HG03108 (cell line): ENCODE measurements at regions not wholly inside any gene's neighbourhood (a gene's known extent, or its start where the extent isn't known, plus 50 kb on each side); places are given as distances from the start of the nearest gene placed in this dataset.
"Not testable (repeated sequence)": the region's sequence is repeated elsewhere in the genome, so short reads cannot be mapped to it uniquely, and the experiment has no call there.

Source experiments
- ATAC-seq: cut with Tn5 transposase; IDR thresholded peaks from one replicate; pipeline ENCODE4 v1.9.1; 2021; ENCODE audit warnings: moderate library complexity; ENCODE audit not compliant: unreplicated experiment

- ATAC-seq, result no peak
Observed at GRCh38 chr12:91287753-91288152, 105.1 kb upstream of the DCN start.

- no peak for ATAC-seq
Observed at GRCh38 chr12:91278126-91278525, 95.5 kb upstream of the DCN start.

- ATAC-seq, result no peak
Observed at GRCh38 chr12:91276509-91276908, 93.9 kb upstream of the DCN start.

GRCh38 chr12:91275321-91275720, 92.7 kb upstream of the DCN start:
- no peak for ATAC-seq

GRCh38 chr12:91274916-91275315, 92.3 kb upstream of the DCN start:
- no peak for ATAC-seq

- ATAC-seq, result no peak
Observed at GRCh38 chr12:91273560-91273959, 90.9 kb upstream of the DCN start.

- no peak for ATAC-seq
Observed at GRCh38 chr12:91272461-91273063, 89.9 kb upstream of the DCN start.

- ATAC-seq, result no peak
Observed at GRCh38 chr12:91271185-91271584, 88.6 kb upstream of the DCN start.

- no peak for ATAC-seq
Observed at GRCh38 chr12:91267039-91267438, 84.4 kb upstream of the DCN start.

- ATAC-seq, result no peak
Observed at GRCh38 chr12:91264178-91264577, 81.6 kb upstream of the DCN start.

GRCh38 chr12:91261820-91262676, 79.4 kb upstream of the DCN start:
- no peak for ATAC-seq

- no peak for ATAC-seq
Observed at GRCh38 chr12:91256411-91256810, 73.8 kb upstream of the DCN start.

GRCh38 chr12:91252341-91252740, 69.7 kb upstream of the DCN start:
- ATAC-seq, result no peak

GRCh38 chr12:91250273-91250665, 67.7 kb upstream of the DCN start:
- ATAC-seq, result no peak

GRCh38 chr12:91249518-91250272, 67.1 kb upstream of the DCN start:
- no peak for ATAC-seq

GRCh38 chr12:91249054-91249453, 66.4 kb upstream of the DCN start:
- ATAC-seq, result no peak

- not testable (repeated sequence) for ATAC-seq
Observed at GRCh38 chr12:91243177-91243576, 60.6 kb upstream of the DCN start.

GRCh38 chr12:91241756-91242155, 59.1 kb upstream of the DCN start:
- ATAC-seq, result no peak

GRCh38 chr12:91240386-91241095, 57.9 kb upstream of the DCN start:
- ATAC-seq, result no peak

GRCh38 chr12:91239481-91239880, 56.9 kb upstream of the DCN start:
- ATAC-seq, result no peak
